GM11168 (cell line): ENCODE measurements at regions not wholly inside any gene's neighbourhood (a gene's known extent, or its start where the extent isn't known, plus 50 kb on each side); places are given as distances from the start of the nearest gene placed in this dataset.
"Not testable (repeated sequence)": the region's sequence is repeated elsewhere in the genome, so short reads cannot be mapped to it uniquely, and the experiment has no call there.

Experiments used
- in situ Hi-C: fragments of 300-500 bp; cut with MboI; formaldehyde crosslinking; loops from one replicate; pipeline ENCODE4 v1.12.0; 2022; ENCODE audit warnings: low sequenced_read_pairs; ENCODE audit not compliant: unreplicated experiment

GRCh38 chr10:8301831-8302230 is 247.3 kb downstream of the GATA3 start:
- in situ Hi-C loops: no loop called here

DNA sequence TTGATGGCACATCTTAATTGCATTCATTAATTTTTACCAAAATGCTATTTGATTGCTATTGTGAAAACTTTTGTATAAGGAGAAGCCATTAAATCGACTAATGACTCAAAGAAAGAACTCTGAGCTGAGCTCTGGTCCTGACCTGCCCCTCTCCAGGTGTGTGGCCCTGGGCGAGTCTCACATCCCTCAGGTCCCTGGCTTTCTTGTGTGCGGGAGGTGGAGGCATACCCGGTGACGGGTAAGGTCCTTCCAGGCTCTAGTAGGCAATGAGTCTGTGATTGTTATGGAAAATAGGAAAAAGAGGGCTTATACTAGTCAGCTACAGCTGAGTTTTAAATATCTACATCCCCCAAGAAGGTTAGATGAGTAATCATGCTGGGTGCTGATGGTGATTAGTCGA is 248.1 kb downstream of the GATA3 start:
- in situ Hi-C loops: no loop called here

GRCh38 chr10:8304861-8305260 is 250.4 kb downstream of the GATA3 start:
- in situ Hi-C loops: no loop called here

DNA sequence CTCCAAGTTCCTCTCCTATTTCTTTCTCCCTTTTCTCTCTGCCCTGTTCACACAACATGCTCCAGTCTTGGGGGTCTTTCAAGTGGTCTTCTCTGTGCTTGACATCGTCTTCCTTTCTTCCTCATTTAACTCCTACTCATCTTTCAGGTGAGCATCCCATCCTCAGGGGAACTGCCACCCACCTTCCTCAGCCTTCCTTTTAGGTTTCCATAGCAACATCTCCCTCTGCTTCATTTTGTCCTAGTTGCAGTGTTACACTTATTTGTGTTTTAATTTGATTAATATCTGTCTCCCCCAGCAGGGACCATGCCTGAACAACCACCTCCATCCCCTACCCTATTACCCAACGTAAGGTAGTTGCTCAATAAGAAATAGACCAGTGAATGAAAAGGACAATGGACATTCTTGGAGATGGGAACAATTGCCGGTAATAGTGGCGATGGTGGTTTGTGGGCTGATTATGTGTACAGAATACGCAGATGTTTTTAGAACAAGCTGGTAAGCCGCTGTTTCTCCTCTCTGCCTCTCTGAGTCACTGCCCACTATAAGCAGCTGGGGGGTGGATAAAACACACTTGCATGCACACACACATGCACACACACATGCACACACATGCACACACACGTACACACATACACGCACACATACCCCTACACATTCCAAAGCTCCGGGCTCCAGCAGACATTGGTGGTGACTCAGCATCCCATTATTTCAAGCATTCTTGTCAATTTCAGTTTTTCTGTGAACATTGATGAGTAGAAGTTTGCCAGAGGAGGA is 251.6 kb downstream of the GATA3 start:
- in situ Hi-C loops: no loop called here

DNA sequence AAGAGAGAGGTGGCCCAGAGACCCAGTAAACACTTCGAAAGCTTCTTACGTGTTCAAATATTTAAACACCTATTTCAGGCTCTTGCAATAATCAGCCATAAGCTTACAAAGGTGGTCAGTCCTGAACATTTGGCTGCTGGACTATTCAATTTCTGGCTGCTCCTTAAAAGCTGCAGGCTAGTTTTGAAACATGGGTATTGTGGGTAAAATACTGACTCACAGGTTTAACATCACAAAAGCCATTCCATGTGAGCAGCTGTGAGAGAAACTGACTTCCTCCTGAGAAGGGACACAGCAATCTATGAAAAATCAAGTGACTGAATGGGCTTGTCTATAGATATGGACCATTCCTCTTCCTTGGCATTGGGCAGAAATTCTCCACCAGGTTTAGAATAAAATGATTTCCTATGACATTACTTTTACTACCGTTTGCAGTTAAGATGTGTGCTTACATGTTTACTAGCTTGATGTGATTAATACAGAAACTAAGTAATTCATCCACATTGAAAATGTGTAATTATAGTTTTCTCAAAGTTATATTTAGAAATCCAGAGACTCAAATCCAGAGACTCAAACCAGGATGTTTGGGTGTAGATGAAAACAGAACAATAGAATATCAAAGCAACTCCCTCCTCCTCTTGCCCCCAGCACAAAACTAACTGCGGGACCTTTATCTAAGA is 252.3 kb downstream of the GATA3 start:
- in situ Hi-C loops: no loop called here

GRCh38 chr10:8310930-8311329 is 256.4 kb downstream of the GATA3 start:
- in situ Hi-C loops: no loop called here

DNA sequence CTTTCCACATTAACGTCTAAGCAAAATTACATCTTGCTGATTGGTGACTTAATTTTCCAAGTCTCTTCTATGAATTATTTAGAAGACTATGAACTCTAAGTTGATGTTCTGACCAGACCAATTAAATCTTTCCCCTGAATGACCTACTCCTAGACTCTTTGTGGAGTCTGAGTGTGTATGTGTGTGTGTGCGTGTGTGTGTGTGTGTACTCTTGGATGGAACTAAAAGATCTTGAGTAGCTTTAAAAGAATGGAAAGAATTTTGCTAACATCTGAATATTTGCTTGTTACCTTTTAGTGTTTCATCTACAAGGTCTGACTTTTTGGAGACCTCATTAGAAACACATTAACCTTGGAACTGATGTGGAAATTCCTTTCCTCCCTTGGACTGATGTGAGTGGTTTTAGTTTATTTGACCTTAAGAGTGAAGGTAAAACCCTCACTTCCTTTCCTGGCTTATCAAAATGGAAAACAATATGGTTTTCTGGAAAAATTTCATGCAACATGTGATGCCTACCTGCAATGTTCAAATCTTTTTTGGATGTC is 257.1 kb downstream of the GATA3 start:
- in situ Hi-C loops: no loop called here

- in situ Hi-C loops: no loop called here
Observed at GRCh38 chr10:8312079-8312478, 257.6 kb downstream of the GATA3 start.

DNA sequence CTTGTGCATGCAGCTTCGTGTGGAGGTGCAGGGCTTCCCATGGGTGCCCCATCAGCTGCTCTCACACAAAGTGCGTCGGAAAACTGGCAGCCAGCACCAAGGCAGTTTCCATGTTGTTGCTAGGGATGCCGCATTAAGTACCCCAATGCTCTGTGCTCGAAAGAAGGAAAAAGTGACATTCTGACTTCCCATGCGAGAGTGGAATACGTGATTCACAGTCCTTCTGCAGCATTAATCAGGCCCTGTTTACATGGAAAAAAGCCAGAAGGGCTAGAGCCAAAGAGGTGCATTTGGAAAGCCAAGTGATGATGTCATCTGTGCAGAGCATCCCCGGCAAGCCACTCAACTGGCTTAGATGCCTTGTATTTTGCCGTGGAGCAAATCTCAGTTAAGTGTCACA is 258.3 kb downstream of the GATA3 start:
- in situ Hi-C loops: no loop called here

- in situ Hi-C loops: no loop called here
Observed at GRCh38 chr10:8314486-8314885, 260.0 kb downstream of the GATA3 start.

GRCh38 chr10:8315619-8316021 is 261.1 kb downstream of the GATA3 start:
- in situ Hi-C loops: no loop called here

- in situ Hi-C loops: no loop called here
Observed at GRCh38 chr10:8316284-8316683, 261.8 kb downstream of the GATA3 start.

- in situ Hi-C loops: not testable (repeated sequence)
Observed at GRCh38 chr10:8318429-8318828, 263.9 kb downstream of the GATA3 start.

GRCh38 chr10:8318956-8319355 is 264.5 kb downstream of the GATA3 start:
- in situ Hi-C loops: no loop called here

GRCh38 chr10:8319704-8320103 is 265.2 kb downstream of the GATA3 start:
- in situ Hi-C loops: no loop called here

DNA sequence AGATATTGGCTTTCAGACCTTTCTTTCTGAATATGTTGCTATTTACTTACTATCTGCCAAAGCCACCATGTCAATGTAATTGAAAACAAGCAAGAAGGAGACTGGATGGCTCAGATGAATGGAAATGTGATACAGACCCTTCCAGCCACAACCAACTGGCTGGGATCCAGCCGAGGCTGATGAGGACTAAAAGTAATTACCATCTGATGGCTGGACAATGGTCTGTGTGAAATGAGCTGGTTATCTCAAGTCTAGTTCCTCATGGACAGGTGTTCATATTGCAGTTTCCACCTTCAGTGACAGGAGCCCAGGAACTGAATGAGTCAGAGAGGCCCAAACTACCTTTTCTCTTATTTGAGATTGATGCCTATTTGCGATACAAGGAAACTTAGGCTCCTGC is 267.5 kb downstream of the GATA3 start:
- in situ Hi-C loops: no loop called here

- in situ Hi-C loops: no loop called here
Observed at GRCh38 chr10:8323428-8324054, 269.1 kb downstream of the GATA3 start.

GRCh38 chr10:8325024-8325980 is 270.8 kb downstream of the GATA3 start:
- in situ Hi-C loops: no loop called here

GRCh38 chr10:8326396-8327139 is 272.1 kb downstream of the GATA3 start:
- in situ Hi-C loops: no loop called here

GRCh38 chr10:8327140-8327423 is 272.6 kb downstream of the GATA3 start:
- in situ Hi-C loops: no loop called here
